HG03045 (cell line): ENCODE measurements at regions not wholly inside any gene's neighbourhood (a gene's known extent, or its start where the extent isn't known, plus 50 kb on each side); places are given as distances from the start of the nearest gene placed in this dataset.

Experiments
- ATAC-seq: cut with Tn5 transposase; IDR thresholded peaks from one replicate; pipeline ENCODE4 v1.9.1; 2021; ENCODE audit warnings: mild to moderate bottlenecking, moderate library complexity; ENCODE audit not compliant: unreplicated experiment

- no peak for ATAC-seq
Measured at GRCh38 chr7:32273297-32273696, 203.1 kb upstream of the PDE1C start.

- no peak for ATAC-seq
Measured at GRCh38 chr7:32266932-32267475, 196.8 kb upstream of the PDE1C start.

- no peak for ATAC-seq
Measured at GRCh38 chr7:32264702-32265284, 194.6 kb upstream of the PDE1C start.

- ATAC-seq: no peak
Measured at GRCh38 chr7:32263611-32264010, 193.4 kb upstream of the PDE1C start.

GRCh38 chr7:32262315-32262714 lies 192.1 kb upstream of the PDE1C start:
- no peak for ATAC-seq

GRCh38 chr7:32259931-32260596 lies 189.9 kb upstream of the PDE1C start:
- ATAC-seq: peak; percentile 85

- no peak for ATAC-seq
Measured at GRCh38 chr7:32258265-32258664, 188.1 kb upstream of the PDE1C start.

GRCh38 chr7:32257621-32258020 lies 187.4 kb upstream of the PDE1C start:
- no peak for ATAC-seq

- ATAC-seq: no peak
Measured at GRCh38 chr7:32256811-32257210, 186.6 kb upstream of the PDE1C start.

- no peak for ATAC-seq
Measured at GRCh38 chr7:32256376-32256775, 186.2 kb upstream of the PDE1C start.

GRCh38 chr7:32255036-32255435 lies 184.8 kb upstream of the PDE1C start:
- ATAC-seq: peak; percentile 39

- ATAC-seq: no peak
Measured at GRCh38 chr7:32253299-32253698, 183.1 kb upstream of the PDE1C start.

- ATAC-seq: no peak
Measured at GRCh38 chr7:32251659-32252058, 181.5 kb upstream of the PDE1C start.

- ATAC-seq: no peak
Measured at GRCh38 chr7:32250471-32251260, 180.5 kb upstream of the PDE1C start.

GRCh38 chr7:32250003-32250402 lies 179.8 kb upstream of the PDE1C start:
- no peak for ATAC-seq

GRCh38 chr7:32248522-32248921 lies 178.3 kb upstream of the PDE1C start:
- ATAC-seq: no peak

GRCh38 chr7:32244806-32245345 lies 174.7 kb upstream of the PDE1C start:
- ATAC-seq: no peak

- ATAC-seq: no peak
Measured at GRCh38 chr7:32243687-32244290, 173.6 kb upstream of the PDE1C start.

GRCh38 chr7:32242436-32242835 lies 172.2 kb upstream of the PDE1C start:
- no peak for ATAC-seq

- ATAC-seq: no peak
Measured at GRCh38 chr7:32241636-32242035, 171.4 kb upstream of the PDE1C start.

GRCh38 chr7:32239764-32240163 lies 169.6 kb upstream of the PDE1C start:
- ATAC-seq: no peak
